Ishikawa (cell line): ENCODE measurements at regions not wholly inside any gene's neighbourhood (a gene's known extent, or its start where the extent isn't known, plus 50 kb on each side); places are given as distances from the start of the nearest gene placed in this dataset.

Source experiments
- CEBPB ChIP-seq: IDR thresholded peaks from 2 replicates; pipeline ENCODE4 v1.6.1; 2012
- CREB1 ChIP-seq: IDR thresholded peaks from 2 replicates; pipeline ENCODE4 v1.6.1; 2012; ENCODE audit warnings: low read depth
- EGR1 ChIP-seq: IDR thresholded peaks from 2 replicates; pipeline ENCODE4 v1.6.1; 2012
- EP300 ChIP-seq: IDR thresholded peaks from 2 replicates; pipeline ENCODE4 v1.6.1; 2012; ENCODE audit warnings: borderline replicate concordance
- FOXM1 ChIP-seq: IDR thresholded peaks from 2 replicates; pipeline ENCODE4 v1.6.1; 2012; ENCODE audit warnings: low read depth, borderline replicate concordance
- MAX ChIP-seq: IDR thresholded peaks from 2 replicates; pipeline ENCODE4 v1.6.1; 2012
- NFIC ChIP-seq: IDR thresholded peaks from 2 replicates; pipeline ENCODE4 v1.6.1; 2012
- RAD21 ChIP-seq: IDR thresholded peaks from 2 replicates; pipeline ENCODE4 v1.6.1; 2012; ENCODE audit warnings: low read depth
- REST ChIP-seq: IDR thresholded peaks from 2 replicates; pipeline ENCODE4 v1.6.1; 2012; ENCODE audit warnings: low read depth, mild to moderate bottlenecking
- TAF1 ChIP-seq: IDR thresholded peaks from 2 replicates; pipeline ENCODE4 v1.6.1; 2012; ENCODE audit warnings: low read depth, mild to moderate bottlenecking
- TCF12 ChIP-seq: IDR thresholded peaks from 2 replicates; pipeline ENCODE4 v1.6.1; 2012; ENCODE audit warnings: low read depth
- TEAD4 ChIP-seq: IDR thresholded peaks from 2 replicates; pipeline ENCODE4 v1.6.1; 2012
- USF1 ChIP-seq: IDR thresholded peaks from 2 replicates; pipeline ENCODE4 v1.6.1; 2012
- YY1 ChIP-seq: IDR thresholded peaks from 2 replicates; pipeline ENCODE4 v1.6.1; 2012; ENCODE audit warnings: low read depth
- ZBTB7A ChIP-seq: IDR thresholded peaks from 2 replicates; pipeline ENCODE4 v1.6.1; 2012; ENCODE audit warnings: low read depth

- no peak for TF ChIP-seq YY1
- TF ChIP-seq TAF1 = no peak
Measured at GRCh38 chr15:92273286-92273685, 120.4 kb upstream of the ST8SIA2 start.

- TF ChIP-seq MAX = no peak
- no peak for TF ChIP-seq TCF12
- TF ChIP-seq USF1 = no peak
- no peak for TF ChIP-seq RAD21
- no peak for TF ChIP-seq TAF1
- TF ChIP-seq TEAD4 = no peak
- no peak for TF ChIP-seq YY1
- no peak for TF ChIP-seq EP300
- TF ChIP-seq EGR1 = no peak
- TF ChIP-seq REST = no peak
- TF ChIP-seq CEBPB = no peak
- TF ChIP-seq CREB1 = no peak
- no peak for TF ChIP-seq ZBTB7A
- no peak for TF ChIP-seq FOXM1
Measured at GRCh38 chr15:92273723-92274122, 120.0 kb upstream of the ST8SIA2 start.

DNA sequence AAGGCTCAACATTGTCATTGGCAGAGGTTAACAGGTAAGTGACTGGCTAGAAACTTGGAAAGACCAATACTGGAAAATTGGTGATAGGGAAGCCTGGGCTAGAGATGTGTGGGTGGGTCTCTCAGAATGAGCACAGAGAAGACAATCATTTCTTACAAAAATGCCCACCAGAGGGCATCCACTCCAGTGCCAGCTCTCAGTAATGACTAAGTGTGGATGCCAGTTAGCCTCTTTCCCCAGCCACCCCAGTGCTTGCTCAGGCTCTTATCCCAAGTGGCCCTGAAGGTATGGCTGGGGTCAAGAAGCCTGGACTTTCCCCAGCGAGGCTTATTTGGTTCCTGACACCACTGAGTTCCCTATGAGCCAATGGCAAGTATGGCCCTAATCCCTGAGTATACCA is 115.9 kb upstream of the ST8SIA2 start:
- no peak for TF ChIP-seq NFIC
- TF ChIP-seq ZBTB7A = no peak
- TF ChIP-seq RAD21 = 0 out of 2 replicates have a peak, but pooled peaks have one; percentile 12

- no peak for TF ChIP-seq CEBPB
- no peak for TF ChIP-seq TEAD4
- TF ChIP-seq ZBTB7A = no peak
- TF ChIP-seq REST = no peak
- TF ChIP-seq EGR1 = no peak
- TF ChIP-seq MAX = no peak
- no peak for TF ChIP-seq CREB1
- no peak for TF ChIP-seq USF1
- TF ChIP-seq TCF12 = no peak
- no peak for TF ChIP-seq NFIC
- no peak for TF ChIP-seq YY1
- TF ChIP-seq TAF1 = no peak
- TF ChIP-seq FOXM1 = no peak
- TF ChIP-seq RAD21 = no peak
- no peak for TF ChIP-seq EP300
Measured at GRCh38 chr15:92283813-92284212, 109.9 kb upstream of the ST8SIA2 start.

DNA sequence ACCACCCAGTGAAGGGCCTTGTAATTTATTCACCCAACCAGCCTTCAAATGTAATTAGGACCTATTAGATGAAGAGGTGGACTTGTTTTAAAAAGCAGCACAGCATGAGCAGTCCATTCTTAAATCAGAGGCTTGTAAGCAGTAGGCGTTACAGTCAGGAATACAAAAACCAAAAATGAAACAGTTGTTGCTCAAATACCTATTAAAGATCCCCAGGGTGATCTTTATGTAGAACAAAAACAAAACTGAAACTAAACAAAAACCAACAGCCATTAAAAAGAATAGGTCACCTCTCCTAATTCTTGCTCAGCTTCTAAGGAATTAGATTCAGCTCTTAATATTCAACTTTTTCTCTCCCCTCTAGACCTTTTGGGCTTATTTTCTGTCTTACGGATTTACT is 104.9 kb upstream of the ST8SIA2 start:
- TF ChIP-seq EGR1 = no peak
- no peak for TF ChIP-seq EP300
- no peak for TF ChIP-seq CEBPB
- no peak for TF ChIP-seq FOXM1
- TF ChIP-seq USF1 = no peak
- no peak for TF ChIP-seq MAX

DNA sequence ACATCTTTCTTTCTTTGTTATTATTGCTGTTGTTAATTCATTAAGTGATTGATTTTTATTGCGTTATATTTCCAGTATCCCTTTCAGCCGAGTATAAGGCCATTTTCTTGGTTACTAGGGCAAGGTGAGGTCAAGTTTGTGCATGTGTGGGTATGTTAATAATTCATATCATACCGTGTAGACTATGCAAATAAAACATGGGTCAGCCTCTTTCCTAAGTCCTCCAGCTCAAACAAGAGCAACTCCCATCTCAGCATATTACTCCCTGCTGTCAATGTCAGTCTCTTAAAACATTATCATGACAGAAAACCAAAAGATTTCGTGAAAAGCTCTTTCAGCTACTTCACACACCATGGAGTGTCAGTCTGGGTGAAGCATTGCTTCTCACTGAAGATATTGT is 103.9 kb upstream of the ST8SIA2 start:
- TF ChIP-seq TAF1 (no peak), MAX (no peak), NFIC (no peak)
